Activated CD8-positive, alpha-beta memory T cell treated with anti-CD3 and anti-CD28 coated beads for 36 hours (primary cell): ENCODE measurements at regions not wholly inside any gene's neighbourhood (a gene's known extent, or its start where the extent isn't known, plus 50 kb on each side); places are given as distances from the start of the nearest gene placed in this dataset.

ENCODE experiments used
- CTCF ChIA-PET: fragments of 350-600 bp; sonication (Branson Sonifier 250); formaldehyde crosslinking; loops from one replicate; lab custom pipeline; 2021; ENCODE audit warnings: antibody characterized with exemption; lab: Charles Lee
- POLR2A ChIA-PET: fragments of 350-600 bp; sonication (Branson Sonifier 250); formaldehyde crosslinking; loops from one replicate; lab custom pipeline; 2021; ENCODE audit warnings: antibody characterized with exemption; lab: Charles Lee

GRCh38 chr7:67843001-67843565, 846.5 kb downstream of the TYW1 start:
- ChIA-PET POLR2A (no interaction called here), CTCF (no interaction called here)

GRCh38 chr7:67843615-67844014, 847.0 kb downstream of the TYW1 start:
- POLR2A ChIA-PET: no interaction called here
- CTCF ChIA-PET: no interaction called here

DNA sequence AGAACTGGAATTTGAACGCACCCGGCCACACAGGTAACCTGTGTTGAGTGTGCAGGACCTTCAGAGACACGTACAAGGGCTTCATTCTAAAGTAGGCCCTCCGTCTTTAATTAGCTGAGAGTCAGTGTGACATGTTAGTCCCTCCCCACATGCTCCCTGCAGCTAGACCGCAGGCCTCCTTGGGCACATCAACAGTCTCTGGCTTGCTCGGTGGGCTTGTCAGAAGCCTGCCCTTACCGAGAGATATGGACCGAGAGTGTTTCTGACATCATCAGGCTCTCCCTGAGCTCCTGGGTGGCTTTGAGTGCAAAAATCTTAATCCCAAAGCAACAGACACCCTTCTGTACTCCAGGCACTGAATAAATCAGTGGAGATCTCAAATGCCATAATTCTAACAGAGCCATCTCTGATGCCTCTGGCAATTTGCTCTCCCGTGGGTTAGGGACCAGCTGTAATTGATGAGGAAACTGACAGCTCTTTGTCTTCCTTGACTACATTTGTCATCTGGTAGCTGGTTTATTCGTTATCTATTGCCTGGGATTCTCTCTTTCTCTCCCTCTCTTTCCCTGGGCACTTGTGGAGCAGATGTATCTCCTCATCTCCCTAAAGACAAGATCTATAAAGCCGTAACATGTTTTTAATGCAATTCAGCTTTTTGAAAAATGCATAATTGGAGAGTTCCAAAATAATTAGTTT, 850.6 kb downstream of the TYW1 start:
- CTCF ChIA-PET: no interaction called here
- POLR2A ChIA-PET: no interaction called here

GRCh38 chr7:67854221-67855178, 857.9 kb downstream of the TYW1 start:
- CTCF ChIA-PET: no interaction called here
- POLR2A ChIA-PET: no interaction called here

GRCh38 chr7:67855322-67855721, 858.7 kb downstream of the TYW1 start:
- POLR2A ChIA-PET: no interaction called here

DNA sequence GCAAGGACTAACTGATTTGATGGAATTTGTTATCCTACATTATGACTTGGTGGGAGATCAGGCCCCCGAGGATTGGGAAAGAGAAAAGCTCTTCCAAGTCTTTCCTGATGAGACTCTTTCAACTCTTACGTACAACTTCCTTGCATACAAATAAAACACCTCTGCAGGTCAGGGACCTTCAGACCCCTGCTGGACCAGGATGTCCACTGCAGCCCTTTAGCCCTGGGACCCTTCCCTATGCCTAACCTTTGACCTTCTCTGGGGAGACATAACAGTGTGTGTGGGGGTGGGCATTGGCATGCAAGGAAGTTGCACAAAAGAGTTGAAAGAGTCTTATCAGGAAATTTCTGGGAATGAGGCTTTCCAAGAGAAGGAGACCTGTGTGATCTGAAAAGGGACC, 859.4 kb downstream of the TYW1 start:
- POLR2A ChIA-PET: no interaction called here
- CTCF ChIA-PET: no interaction called here

More at GRCh38 chr7:67855322-67855721, 858.7 kb downstream of the TYW1 start:
- CTCF ChIA-PET: no interaction called here

DNA sequence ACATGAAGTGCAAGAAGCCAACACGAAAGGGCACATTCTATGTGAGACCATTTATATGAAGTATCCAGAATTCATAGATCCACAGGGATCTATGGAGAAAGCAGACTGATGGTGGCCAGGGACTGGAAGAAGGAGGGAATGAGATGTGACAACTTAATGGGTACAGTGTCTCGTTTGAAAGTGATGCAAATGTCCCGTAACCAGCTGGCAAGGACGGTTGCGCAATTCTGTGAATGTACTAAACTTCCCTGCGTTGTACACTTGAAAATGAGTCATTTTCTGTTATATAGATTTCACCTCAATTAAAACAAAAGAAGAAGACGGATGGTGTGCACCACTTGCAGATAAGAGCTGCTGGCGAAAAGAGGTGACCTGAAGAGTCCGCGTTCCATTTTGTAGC, 861.1 kb downstream of the TYW1 start:
- ChIA-PET CTCF (no interaction called here), POLR2A (interaction anchor here (1.0 kb wide), 1 partner anchor 374 kb away, joined by 8 read pairs; no protein-coding TSS in a partner anchor)

DNA sequence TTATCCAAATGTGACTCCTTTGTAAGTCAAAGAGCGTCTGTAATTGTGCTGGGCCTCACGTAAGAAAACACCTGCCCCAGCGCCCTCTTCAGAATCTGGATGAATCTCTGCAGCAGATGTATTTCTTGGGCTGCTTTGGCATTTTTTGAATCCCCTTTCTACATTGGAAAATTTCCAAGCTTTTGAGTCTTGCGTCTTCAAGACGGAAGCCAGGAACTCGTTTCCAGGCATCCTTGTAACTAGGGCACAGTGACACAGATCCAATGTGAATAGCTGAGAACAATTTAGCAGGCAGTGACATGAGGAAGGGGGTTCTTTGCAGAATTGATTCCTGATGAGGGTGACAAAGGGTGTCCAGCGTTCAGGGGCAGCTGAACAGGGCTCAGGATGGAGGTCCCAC, 862.3 kb downstream of the TYW1 start:
- ChIA-PET POLR2A (no interaction called here), CTCF (no interaction called here)

- ChIA-PET POLR2A (no interaction called here), CTCF (no interaction called here)
Observed at GRCh38 chr7:67863911-67864310, 867.3 kb downstream of the TYW1 start.

GRCh38 chr7:67866054-67866453, 869.4 kb downstream of the TYW1 start:
- POLR2A ChIA-PET: no interaction called here
- CTCF ChIA-PET: no interaction called here

DNA sequence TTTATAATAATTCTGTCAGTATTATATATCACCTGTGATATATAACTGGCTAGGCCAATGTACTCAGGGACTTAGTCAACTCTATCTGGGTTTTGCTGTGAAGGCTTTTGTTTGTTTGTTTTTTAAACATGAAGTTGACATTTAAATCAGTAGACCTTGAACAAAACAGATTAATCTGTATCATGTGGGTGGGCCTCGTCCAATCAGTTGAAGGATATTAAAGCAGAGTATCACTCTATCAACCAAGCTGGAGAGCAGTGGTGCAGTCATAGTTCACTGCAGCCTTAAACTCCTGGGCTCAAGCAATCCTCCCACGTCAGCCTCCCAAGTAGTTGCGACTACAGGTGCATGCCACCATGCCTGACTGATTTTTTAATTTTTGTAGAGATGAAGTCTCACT, 870.2 kb downstream of the TYW1 start:
- CTCF ChIA-PET: no interaction called here
- POLR2A ChIA-PET: no interaction called here

- ChIA-PET POLR2A (no interaction called here), CTCF (no interaction called here)
Observed at GRCh38 chr7:67870396-67870795, 873.8 kb downstream of the TYW1 start.

GRCh38 chr7:67875558-67875957, 878.9 kb downstream of the TYW1 start:
- ChIA-PET POLR2A (no interaction called here), CTCF (no interaction called here)

GRCh38 chr7:67878808-67879207, 882.2 kb downstream of the TYW1 start:
- POLR2A ChIA-PET: no interaction called here

GRCh38 chr7:67882843-67883242, 886.2 kb downstream of the TYW1 start:
- CTCF ChIA-PET: no interaction called here
- POLR2A ChIA-PET: no interaction called here

More at GRCh38 chr7:67878808-67879207, 882.2 kb downstream of the TYW1 start:
- CTCF ChIA-PET: no interaction called here

- POLR2A ChIA-PET: no interaction called here
- CTCF ChIA-PET: no interaction called here
Observed at GRCh38 chr7:67890316-67890715, 893.7 kb downstream of the TYW1 start.

GRCh38 chr7:67894746-67895145, 898.1 kb downstream of the TYW1 start:
- POLR2A ChIA-PET: no interaction called here
- CTCF ChIA-PET: no interaction called here

GRCh38 chr7:67896721-67897120, 900.1 kb downstream of the TYW1 start:
- ChIA-PET CTCF (no interaction called here), POLR2A (no interaction called here)

DNA sequence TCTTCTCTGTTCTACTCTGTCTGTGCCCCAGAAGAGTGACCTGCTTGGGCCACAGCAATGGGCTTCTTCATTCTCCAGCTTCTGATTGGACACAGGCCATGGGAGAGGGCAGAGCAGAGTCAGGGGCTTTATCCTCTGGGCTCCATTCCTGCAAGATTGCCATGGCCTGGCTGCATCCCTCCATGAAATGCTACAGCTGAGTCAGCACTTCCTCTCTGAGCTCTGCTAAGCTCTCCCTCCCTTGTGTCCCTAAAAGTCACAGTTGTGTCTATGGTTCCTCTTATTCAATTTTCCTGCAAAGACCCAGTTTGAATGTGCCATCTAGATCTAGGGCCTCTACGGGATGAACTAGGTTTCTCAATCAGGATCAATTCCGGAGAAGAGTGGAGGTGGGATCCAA, 903.8 kb downstream of the TYW1 start:
- ChIA-PET POLR2A (no interaction called here), CTCF (no interaction called here)

DNA sequence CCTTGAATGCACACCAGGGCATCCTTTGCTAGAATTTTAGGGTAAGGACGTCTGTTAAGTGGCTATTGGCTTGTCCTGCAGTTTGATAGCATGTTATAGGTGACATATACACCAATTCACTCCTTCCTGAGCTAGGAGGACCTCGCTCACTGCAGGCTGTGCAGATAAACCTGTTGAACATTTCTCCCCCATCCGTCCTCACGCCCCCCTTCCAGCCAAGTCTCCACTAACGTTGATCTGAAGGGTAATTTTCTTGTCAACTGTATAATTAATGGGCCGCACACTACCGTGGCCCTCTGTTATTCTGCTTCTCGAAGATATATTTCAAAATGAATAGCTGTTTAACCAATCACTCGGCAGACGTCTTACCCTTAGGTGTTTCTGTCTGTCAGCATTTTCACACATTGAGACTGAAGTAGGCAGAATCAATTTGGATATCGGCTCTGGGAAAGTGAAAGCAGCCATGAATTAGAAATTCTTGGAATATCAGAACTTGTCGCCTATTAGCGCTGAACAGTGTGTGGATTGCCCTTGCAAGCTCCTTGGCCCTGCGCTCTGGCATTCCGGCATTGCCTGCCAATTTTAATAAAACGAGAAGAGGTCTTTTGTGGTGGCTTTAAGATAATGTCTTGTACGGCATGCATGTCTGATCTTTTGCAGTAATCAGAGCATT, 905.3 kb downstream of the TYW1 start:
- POLR2A ChIA-PET: no interaction called here
- CTCF ChIA-PET: no interaction called here
